Neural progenitor cell (in vitro differentiated cells): ENCODE measurements at regions not wholly inside any gene's neighbourhood (a gene's known extent, or its start where the extent isn't known, plus 50 kb on each side); places are given as distances from the start of the nearest gene placed in this dataset.

Source experiments
- CTCF ChIP-seq: fragments of 200-600 bp; sonication (generic); IDR thresholded peaks from 2 replicates; pipeline ENCODE4 v1.5.1; 2017; ENCODE audit warnings: antibody characterized with exemption, mild to moderate bottlenecking
- EZH2phosphoT487 ChIP-seq: fragments of 200-600 bp; sonication (generic); IDR thresholded peaks from 2 replicates; pipeline ENCODE4 v1.6.1; 2017; ENCODE audit warnings: antibody characterized with exemption

- TF ChIP-seq CTCF (no peak), EZH2phosphoT487 (no peak)
Measured at GRCh38 chr10:47241946-47242867, 57.8 kb upstream of the GDF10 start.
